NCI-H1694 treated with DMSO at 0.1 percent for 48 hours (cell line): ENCODE measurements at regions not wholly inside any gene's neighbourhood (a gene's known extent, or its start where the extent isn't known, plus 50 kb on each side); places are given as distances from the start of the nearest gene placed in this dataset.

Source experiments
- DNase-seq: peaks from one replicate; lab custom pipeline; 2025; lab: John Stamatoyannopoulos, UW

DNA sequence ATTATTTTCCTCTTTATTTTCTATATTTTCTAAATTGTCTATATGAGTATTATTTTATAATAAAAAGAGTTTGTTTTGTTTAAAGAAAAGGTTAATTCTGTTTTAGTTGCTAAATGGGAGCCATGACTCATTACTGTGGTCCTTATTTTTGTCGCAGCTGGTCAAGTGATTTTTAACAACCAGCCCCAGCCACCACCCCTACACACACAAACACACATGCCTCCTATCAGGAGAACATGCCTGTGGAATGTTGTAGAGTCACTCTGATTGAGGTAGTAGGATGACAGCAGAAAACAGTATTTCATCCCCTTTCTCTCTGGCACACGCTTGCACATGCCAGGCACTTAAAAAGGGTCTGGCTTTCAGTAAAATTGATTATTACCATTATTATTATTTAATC, 68.6 kb upstream of the GDF10 start:
- no peak for DNase-seq

DNA sequence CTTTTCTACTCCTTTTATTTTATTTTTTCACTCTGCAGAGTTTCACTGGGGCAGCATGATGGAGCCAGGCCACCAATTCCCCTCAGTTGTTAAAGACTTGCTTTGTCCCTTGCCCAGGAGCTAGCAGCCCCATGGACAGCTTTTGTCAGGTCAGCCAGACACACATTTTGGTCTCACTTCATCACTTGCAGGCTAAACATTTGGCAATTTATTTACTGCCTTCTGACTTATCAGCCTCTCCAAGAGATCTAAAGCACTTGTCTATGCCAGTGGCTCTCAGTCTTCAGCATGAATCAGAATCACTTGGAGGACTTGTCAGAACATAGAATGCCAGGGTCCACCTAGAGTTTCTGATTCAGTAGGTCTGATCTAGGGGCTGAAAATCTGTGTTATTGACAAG, 66.4 kb upstream of the GDF10 start:
- no peak for DNase-seq

- no peak for DNase-seq
Measured at GRCh38 chr10:47235484-47235883, 64.5 kb upstream of the GDF10 start.

DNA sequence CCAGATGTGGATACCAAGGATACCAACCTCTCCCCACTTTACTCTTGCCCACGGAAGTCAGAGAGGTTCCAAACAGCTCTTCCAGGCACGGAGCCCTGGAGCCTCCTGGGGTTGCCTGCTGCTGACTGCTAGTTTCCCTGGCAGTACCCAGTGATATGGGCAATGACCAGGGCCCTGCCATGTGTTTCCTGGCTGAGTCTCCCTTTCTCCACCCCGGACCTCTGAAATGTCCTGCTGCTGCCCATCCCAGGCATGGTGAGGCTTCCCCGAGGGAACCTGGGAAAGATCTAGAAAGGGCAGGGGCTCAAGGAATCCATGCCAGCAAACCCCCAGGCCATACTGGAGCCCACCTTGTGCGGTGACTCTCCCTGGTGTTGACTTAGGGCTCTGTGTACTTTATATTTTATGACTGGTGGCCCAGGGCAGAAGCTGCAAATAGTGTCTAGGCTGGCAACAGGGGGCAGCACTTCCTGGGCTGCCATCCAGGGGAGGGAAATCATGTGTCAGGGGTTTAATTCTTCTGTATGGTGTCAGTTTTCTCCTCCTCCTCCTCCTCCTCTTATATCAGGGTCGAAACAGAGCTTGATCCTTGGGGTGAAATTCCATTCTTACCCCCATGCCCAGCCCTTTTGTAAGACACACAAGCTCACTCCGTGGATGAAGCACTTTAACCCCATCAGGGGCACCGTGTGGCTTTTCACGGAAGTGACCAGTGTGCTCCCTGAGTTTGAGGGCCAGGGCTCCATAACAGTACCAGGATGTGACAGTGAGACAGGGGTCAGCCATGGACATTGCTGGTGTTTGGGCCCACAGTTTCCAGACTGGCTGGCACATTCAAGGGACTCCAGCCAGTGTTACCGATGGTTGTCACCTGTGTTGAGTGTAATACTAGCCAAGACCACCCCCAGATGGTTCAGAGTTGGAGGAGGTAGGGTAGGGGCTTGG, 62.4 kb upstream of the GDF10 start:
- DNase-seq = no peak

- DNase-seq = no peak
Measured at GRCh38 chr10:47238331-47239095, 61.5 kb upstream of the GDF10 start.

DNA sequence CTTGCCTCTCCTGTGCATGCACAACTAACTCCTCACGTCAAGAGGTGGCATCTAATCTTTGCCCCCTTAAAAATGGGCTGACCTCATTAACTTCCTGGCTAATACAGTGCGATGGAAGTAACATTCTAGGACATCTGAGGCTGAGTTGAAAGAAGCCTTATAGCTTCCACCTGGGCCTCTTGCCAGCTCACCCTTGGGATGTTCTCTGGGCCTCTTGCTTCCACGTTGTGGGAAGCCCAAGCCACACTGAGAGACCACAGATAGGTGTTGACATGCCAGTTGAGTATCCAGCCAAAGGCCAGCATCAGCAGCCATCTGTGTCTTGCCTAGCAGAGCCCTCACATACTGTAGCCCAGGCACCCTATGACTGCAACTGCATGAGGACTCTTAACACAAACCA, 60.8 kb upstream of the GDF10 start:
- DNase-seq = no peak

DNA sequence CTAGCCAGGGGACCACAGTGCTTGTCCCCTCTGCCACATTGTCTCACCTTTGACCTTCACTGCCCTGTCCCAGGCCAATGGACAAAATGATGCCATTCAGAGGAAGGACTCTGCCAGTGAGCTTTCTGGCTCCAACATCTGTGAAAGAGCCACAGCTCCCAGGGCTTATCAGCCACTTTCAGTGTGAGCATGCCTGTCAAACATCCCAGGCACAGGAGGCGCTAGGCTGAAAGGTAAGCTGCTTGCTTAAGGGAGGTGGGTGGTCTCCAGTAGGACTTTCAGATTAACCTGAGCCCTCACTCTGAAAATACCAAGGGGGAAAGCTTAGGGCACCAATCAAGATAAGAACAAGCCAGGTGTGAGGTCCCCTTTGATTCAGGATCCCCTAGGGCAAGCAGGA, 59.8 kb upstream of the GDF10 start:
- no peak for DNase-seq

- DNase-seq = no peak
Measured at GRCh38 chr10:47241256-47241655, 58.7 kb upstream of the GDF10 start.

DNA sequence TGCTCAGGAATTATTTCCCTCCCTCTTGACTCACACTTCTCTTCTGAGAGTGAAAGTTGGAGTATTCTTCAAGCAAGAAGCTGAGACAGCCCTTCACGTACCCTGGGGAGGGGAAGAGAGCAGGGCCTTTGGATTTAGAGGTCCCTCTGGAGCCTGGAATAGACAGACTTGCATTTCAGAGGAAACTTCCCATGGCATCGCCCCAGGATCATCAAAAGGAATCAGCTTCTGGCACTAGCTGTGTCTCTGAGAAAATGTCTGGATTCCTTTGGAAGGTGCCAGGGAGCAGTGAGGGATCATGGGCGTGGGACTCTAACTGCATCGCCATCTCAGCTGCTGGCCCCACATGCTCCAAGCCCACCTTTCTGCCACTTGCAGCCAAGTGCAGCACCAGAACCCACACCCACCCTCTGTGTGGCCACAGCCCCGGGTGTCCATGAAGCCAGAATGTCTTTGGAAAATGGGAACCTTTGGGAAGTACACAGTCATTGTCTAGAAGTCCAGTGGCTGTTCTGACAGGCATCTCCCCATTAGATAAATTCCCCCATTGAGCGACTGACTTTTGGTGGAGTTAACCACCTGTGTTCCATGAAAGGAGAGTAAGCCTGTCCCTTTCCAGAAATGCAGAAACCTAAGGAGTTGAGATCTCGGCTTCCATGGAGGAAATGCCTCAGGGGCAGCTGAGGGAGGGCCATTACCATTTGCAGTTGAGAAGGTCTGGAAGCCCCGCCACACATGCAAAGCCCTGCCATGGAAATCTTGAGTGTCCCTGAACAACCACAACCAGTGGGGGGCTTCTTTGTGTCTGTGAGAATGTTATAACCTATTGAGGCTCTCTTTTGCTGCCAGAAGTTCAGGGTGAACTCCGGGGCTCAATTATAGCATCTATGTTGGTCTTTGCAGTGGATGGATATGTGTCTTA, 57.8 kb upstream of the GDF10 start:
- DNase-seq = no peak

DNA sequence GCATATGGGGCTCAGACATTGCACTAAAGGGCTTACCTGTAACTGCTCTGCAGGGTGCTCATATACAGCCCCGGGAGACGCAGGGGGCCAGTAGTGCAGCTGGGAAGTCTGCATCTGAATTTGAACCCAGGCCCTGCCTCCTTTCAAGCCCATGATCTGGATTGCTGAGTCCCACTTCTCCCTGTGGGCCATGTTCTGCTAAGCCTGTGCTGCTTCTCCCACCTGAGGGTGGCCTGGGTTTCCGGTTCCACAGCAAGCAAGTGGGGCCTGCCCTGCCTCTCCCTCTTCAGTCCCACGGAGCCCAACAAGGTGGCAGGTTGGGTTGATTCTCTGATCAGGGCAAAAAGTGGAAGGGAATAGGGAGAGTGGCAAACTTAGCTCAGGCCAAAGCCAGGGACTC, 56.6 kb upstream of the GDF10 start:
- no peak for DNase-seq

DNA sequence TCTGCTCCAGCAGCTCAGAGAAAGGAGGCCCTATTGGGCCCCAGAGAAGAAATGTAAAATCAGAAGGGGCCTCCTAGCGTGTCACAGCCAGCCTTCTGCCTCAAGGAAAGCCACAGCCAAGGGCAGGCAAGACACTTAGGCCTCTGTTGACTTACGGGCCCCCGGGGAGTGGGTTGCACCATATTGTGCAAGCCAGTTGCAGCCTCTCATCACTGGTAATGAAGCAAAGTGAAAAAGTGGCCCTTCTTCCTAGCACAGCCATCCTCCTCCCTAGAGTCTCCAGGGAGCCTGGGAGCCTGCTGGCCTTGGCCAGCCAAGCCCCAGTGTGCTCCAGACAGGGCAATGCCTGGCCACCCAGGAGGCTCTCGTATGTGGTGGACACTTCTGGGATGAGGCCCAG, 56.2 kb upstream of the GDF10 start:
- no peak for DNase-seq

DNA sequence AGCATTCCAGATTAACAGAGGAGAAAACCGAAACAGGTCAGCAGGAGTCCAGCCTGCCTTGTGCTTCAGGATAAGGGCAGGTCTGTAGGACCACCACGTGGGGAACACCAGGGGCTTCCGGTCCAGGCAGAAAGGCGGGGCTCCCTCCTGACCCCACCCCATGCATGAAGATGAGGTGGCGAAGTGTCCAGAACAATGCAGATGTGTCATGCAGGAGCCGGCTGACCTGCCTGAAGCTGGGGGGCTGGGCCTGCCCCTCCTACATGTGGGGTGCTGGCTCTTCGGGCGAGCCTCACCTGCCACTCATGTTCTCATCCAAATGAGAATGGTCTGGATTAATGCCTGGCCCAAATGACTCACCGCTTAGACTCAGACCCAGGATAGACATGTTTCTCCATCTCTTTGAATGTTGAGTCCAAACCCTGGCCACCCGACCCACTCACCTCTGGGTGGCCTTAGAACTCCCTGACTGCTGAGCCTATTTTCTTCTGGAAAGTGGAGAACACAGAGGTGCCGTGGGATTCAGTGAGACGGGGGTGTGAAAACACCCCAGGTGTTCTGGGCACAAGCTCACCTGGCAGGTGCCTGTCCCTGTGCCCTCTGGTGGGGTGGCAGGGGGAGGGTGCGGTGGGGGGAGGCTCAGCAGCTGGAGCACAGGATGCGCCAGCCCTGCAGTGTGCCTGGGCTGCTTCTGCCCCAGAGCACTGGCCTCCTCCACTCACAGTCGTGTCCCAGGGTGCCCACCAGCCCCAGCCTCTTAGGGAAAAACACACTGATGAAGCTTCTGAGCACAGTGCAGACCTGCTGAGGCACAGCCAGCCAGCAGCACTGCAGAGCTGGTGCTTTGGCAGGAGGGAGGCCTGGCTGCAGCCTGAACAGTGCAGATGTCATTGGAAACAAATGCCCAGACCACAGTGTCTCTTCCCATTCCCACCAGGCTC, 55.2 kb upstream of the GDF10 start:
- DNase-seq = no peak

DNA sequence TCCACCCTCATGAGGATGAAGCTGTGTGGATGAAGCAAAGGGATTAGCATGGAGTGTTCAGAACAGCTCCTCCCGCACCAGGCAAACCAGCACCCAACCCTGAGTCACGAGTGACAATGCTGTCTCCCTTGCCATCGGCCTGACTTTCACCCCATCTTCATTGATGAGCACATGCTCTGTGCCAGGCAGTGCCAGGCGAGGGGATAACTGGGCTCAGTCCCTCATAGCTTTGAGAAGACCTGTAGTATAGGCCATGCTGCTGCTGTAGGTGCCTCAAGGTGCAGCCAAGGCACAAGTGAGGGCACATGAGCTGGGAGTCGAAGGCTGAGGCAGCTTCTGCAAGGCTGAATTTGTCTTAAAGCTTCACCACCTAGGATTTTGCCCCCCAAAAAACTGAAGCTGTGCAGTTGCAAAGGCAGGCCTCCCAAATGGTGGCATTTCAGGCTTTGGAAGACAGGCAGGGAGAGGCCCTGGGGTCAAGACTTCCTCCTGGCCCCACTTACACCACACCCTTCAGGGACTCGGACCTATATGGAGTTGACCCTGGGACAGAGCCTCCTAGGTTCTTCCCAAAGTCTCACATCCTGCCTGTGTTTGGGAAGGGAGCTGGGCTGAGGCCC, 54.2 kb upstream of the GDF10 start:
- no peak for DNase-seq

- DNase-seq = no peak
Measured at GRCh38 chr10:47246406-47247147, 53.4 kb upstream of the GDF10 start.

DNA sequence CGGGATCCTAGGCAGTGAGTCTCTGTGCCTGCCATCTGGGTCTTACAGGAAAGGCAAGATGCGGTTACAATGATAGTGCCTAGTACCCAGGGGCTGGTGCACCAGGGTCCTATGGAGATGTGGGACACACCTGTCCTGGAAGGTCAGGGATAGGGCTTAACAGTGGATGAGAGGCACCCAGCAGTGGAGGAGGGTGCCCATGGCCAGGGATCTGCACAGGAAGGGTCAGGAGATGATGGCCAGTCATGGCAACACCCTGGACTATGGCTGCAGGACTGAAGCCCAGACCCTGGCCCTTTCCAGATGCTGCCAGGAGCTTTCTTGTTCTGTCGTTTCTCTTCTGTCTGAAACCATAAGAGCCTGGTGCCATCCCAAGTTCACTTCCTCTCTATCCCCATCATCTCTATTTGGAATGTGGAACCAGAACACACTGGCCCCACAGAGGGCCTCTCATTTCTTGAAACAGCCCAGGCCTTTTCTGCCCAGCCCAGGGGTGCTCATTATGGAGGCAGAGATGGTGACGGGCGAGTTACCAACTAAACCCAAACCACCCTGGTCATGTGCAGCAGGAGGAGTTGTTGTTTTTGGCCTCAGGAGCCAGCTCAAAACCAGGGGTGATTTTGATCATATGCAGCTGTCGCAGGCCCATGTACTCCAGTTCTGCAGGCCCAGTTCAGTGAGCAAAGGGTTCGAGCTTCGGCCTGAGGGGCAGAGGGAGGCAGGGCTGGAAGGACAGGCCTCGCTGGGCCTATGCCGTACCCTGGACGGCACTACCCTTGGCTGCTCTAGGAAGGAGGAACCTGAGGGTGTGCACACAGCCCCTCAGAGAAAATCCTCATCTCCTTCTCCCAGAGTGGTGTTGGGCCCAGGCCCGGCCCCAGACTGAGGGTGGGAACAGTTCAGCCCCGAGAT, 52.6 kb upstream of the GDF10 start:
- no peak for DNase-seq

GRCh38 chr10:47248386-47249090, 51.5 kb upstream of the GDF10 start:
- DNase-seq = no peak

DNA sequence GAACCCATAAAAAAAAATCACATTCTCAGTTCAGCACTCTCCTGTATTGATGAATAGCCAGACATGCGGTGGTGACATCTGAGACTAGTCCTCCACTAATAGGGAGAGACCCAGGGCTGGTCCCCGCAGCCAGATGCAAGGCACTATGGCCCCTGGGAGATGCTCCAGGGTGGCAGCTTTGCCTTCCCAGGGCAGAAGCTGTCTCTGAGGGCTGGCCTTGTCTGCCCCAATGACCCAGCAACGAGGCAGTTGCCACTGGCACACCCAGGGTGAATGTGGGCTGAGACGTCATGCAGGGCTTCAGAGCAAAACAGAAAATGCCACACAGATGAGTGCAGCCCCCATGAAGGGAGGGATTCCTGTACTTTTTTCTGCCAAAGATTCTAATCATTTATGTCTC, 50.1 kb upstream of the GDF10 start:
- DNase-seq = no peak
